Karpas-422 (cell line): ENCODE measurements at regions not wholly inside any gene's neighbourhood (a gene's known extent, or its start where the extent isn't known, plus 50 kb on each side); places are given as distances from the start of the nearest gene placed in this dataset.

Source experiments
- DNase-seq: peaks from one replicate; pipeline ENCODE4 v3.0.0-alpha.2; 2015
- H2AFZ ChIP-seq: fragments of 200-600 bp; sonication (generic); 2 replicates; pipeline ENCODE4 v1.6.1; 2014; ENCODE audit warnings: antibody characterized with exemption, low read length, mixed read lengths
- H3K27ac ChIP-seq: fragments of 200-600 bp; sonication (generic); 2 replicates; pipeline ENCODE4 v1.5.1; 2014; ENCODE audit warnings: mild to moderate bottlenecking, low read length, moderate library complexity
- H3K27me3 ChIP-seq: fragments of 200-600 bp; sonication (generic); 2 replicates; pipeline ENCODE4 v1.6.1; 2014; ENCODE audit warnings: low read length, mixed read lengths
- H3K36me3 ChIP-seq: fragments of 200-600 bp; sonication (generic); 2 replicates; pipeline ENCODE4 v1.6.1; 2014; ENCODE audit warnings: low read length, mixed read lengths; ENCODE audit not compliant: insufficient read depth
- H3K4me1 ChIP-seq: fragments of 200-600 bp; sonication (generic); 2 replicates; pipeline ENCODE4 v1.6.1; 2014; ENCODE audit warnings: mild to moderate bottlenecking, low read length, mixed read lengths
- H3K4me2 ChIP-seq: fragments of 200-600 bp; sonication (generic); 2 replicates; pipeline ENCODE4 v1.6.1; 2014; ENCODE audit warnings: low read length, low read depth, mild to moderate bottlenecking; ENCODE audit not compliant: poor library complexity, severe bottlenecking
- H3K4me3 ChIP-seq: fragments of 200-600 bp; sonication (generic); 2 replicates; pipeline ENCODE4 v1.5.1; 2014; ENCODE audit warnings: mild to moderate bottlenecking, antibody characterized with exemption, low read length, mixed read lengths
- H3K79me2 ChIP-seq: fragments of 200-600 bp; sonication (generic); 2 replicates; pipeline ENCODE4 v1.6.1; 2014; ENCODE audit warnings: mild to moderate bottlenecking, low read length, mixed read lengths
- H3K9ac ChIP-seq: fragments of 200-600 bp; sonication (generic); 2 replicates; pipeline ENCODE4 v1.6.0; 2014; ENCODE audit warnings: low read length
- H3K9me2 ChIP-seq: fragments of 200-600 bp; sonication (generic), shearing (Covaris generic); replicated peaks from 2 replicates; pipeline ENCODE4 v1.6.0; 2014; ENCODE audit warnings: mild to moderate bottlenecking, low read length, moderate library complexity; ENCODE audit not compliant: insufficient read depth
- H3K9me3 ChIP-seq: fragments of 300-700, 200-600 bp; sonication (generic); 2 replicates; pipeline ENCODE4 v1.6.1; 2014; ENCODE audit warnings: low read length, mixed read lengths
- H4K20me1 ChIP-seq: fragments of 200-600 bp; sonication (generic); 2 replicates; pipeline ENCODE4 v1.6.1; 2014; ENCODE audit warnings: mild to moderate bottlenecking, antibody characterized with exemption, low read length, low read depth; ENCODE audit not compliant: insufficient read depth

DNA sequence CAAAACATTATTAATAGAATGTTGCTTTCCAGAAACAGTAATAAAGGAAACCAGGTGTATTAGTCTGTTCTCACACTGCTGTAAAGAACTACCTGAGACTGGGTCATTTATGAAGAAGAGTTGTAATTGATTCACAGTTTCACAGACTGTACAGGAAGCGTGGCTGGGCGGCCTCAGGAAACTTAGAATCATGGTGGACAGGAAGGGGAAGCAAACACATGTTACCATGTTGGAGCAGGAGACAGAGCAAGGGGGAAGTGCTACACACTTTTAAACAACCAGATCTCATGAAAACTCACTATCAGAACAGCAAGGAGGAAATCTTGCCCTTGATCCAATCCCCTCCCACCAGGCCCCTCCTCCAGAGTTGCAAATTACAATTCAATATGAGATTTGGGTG lies 815.8 kb downstream of the TRIML1 start:
- no peak for DNase-seq
- no peak overlapping the region for H2AFZ ChIP-seq
- no peak overlapping the region for H3K4me3 ChIP-seq

DNA sequence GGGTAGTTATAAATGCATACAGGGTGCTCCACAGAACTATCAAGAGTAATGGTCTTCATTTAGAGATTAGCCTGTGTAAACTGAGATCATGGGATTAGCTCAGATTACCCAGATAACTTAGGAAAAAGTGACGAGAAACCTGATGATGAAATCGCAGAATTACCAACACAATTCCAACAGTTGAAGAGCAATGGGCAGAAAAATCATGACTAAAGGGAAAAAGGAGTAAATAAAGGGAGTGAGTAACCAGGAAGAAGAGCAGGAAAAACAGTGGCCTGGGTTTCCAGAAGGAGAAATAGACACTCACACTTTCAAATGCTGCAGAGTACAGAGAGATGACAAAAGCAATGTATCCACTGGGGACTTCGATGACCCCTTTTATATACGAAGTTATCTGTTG lies 817.3 kb downstream of the TRIML1 start:
- H3K79me2 ChIP-seq, result no peaks in the 10 kb centered on the region
- no peaks in the 10 kb centered on the region for H4K20me1 ChIP-seq
- H3K9me2 ChIP-seq, result no peaks in the 10 kb centered on the region
- no peak overlapping the region for H3K9ac ChIP-seq
- peaks cover 8% of the 10 kb centered on the region for H3K4me1 ChIP-seq
- H3K27me3 ChIP-seq, result no peaks in the 10 kb centered on the region
- no peaks in the 10 kb centered on the region for H3K9me3 ChIP-seq
- no peak overlapping the region for H3K4me3 ChIP-seq
- no peak overlapping the region for H3K27ac ChIP-seq
- DNase-seq, result no peak
- no peaks in the 10 kb centered on the region for H3K36me3 ChIP-seq
- H3K4me2 ChIP-seq, result no peak overlapping the region
- H2AFZ ChIP-seq, result no peak overlapping the region

More for the DNA sequence above, 815.8 kb downstream of the TRIML1 start:
- no peaks in the 10 kb centered on the region for H3K27me3 ChIP-seq
- H3K36me3 ChIP-seq, result no peaks in the 10 kb centered on the region
- no peak overlapping the region for H3K4me2 ChIP-seq
- H3K9me3 ChIP-seq, result no peaks in the 10 kb centered on the region
- peaks cover 8% of the 10 kb centered on the region for H3K4me1 ChIP-seq
- H3K79me2 ChIP-seq, result no peaks in the 10 kb centered on the region
- no peak overlapping the region for H3K9ac ChIP-seq
- H3K27ac ChIP-seq, result no peak overlapping the region
- no peaks in the 10 kb centered on the region for H4K20me1 ChIP-seq
- H3K9me2 ChIP-seq, result no peaks in the 10 kb centered on the region

DNA sequence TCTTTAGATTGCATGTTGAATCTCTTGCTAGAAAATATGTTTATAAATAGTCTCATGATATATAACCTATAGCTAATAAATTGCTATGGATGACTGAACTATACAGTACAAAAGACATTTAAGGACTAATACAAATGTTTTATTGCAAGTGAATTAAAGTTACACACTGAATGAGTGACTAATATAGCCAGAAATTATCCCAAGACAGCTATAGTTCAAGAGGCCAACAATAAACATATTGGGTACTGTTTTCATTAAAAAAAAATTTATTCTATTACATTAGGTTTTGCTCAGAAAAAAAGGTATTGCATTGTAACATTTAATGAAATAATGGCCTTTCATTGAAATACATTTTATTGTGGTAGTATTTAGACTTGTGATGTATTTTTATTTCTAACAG lies 819.1 kb downstream of the TRIML1 start:
- H3K4me2 ChIP-seq, result no peak overlapping the region
- H3K27me3 ChIP-seq, result no peaks in the 10 kb centered on the region

DNA sequence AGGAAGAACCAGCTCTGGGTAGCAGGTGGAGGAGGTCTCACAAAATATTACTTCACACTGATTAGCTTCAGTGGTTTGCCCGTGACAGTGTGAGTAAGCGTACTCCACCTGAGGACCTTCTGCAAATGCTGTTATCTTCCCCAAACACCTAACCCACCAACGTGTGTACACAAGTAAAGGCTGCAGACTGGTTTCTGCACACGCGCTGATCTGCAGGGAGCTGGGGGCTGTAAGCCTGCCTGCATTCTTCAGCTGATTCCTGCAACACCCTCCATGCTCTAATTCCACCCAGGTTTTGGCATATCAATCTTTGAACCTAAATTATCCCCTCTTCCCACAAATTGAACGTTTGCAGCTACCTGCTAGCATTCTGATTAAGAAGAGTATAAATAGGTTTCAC lies 820.2 kb downstream of the TRIML1 start:
- H3K4me1 ChIP-seq, result peaks cover 8% of the 10 kb centered on the region
- no peak overlapping the region for H3K27ac ChIP-seq
- H3K9me3 ChIP-seq, result no peaks in the 10 kb centered on the region
- no peaks in the 10 kb centered on the region for H3K79me2 ChIP-seq
- no peaks in the 10 kb centered on the region for H4K20me1 ChIP-seq
- no peak overlapping the region for H3K9ac ChIP-seq
- H3K9me2 ChIP-seq, result no peaks in the 10 kb centered on the region
- H3K4me2 ChIP-seq, result no peak overlapping the region
- no peaks in the 10 kb centered on the region for H3K36me3 ChIP-seq
- no peak overlapping the region for H2AFZ ChIP-seq
- H3K27me3 ChIP-seq, result no peaks in the 10 kb centered on the region
- H3K4me3 ChIP-seq, result no peak overlapping the region
- DNase-seq, result no peak

More for the DNA sequence above, 819.1 kb downstream of the TRIML1 start:
- Histone ChIP-seq H3K9ac (no peak overlapping the region), H3K27ac (no peak overlapping the region), H3K79me2 (no peaks in the 10 kb centered on the region), H3K9me2 (no peaks in the 10 kb centered on the region), H2AFZ (no peak overlapping the region), H3K4me1 (peaks cover 8% of the 10 kb centered on the region), H3K4me3 (no peak overlapping the region), H4K20me1 (no peaks in the 10 kb centered on the region), H3K9me3 (no peaks in the 10 kb centered on the region), H3K36me3 (no peaks in the 10 kb centered on the region)
- DNase-seq, result no peak

DNA sequence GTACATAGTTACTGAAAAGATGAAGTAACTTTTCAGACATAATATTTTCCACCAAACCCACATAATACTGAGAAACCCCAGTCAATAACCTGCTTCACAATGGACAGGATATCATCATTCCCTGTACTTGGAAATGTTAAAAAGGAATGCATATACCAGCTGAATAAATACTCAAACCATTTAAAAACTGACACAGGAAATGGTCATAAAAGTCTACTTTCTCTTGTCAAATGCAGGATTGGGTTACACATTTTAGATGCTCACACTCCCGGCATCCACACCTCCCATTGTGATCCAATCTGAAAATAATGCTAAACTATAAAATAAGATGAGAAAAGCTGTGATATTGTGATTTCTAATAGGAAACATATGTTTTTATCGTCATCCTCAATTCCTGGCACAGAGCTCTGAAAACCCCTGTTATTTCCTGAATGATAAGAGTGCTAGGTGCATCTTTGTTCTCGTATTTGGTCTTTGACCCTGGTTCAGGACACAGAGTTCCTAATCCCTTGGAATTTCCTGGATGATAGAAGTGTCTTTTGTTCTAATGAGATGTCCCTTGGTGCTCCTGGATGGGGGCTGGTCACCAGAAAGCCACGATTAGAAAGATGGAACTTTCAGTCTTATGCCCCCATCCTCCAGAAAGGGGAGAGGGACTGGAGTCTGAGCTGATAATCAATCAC lies 821.3 kb downstream of the TRIML1 start:
- no peaks in the 10 kb centered on the region for H3K79me2 ChIP-seq

DNA sequence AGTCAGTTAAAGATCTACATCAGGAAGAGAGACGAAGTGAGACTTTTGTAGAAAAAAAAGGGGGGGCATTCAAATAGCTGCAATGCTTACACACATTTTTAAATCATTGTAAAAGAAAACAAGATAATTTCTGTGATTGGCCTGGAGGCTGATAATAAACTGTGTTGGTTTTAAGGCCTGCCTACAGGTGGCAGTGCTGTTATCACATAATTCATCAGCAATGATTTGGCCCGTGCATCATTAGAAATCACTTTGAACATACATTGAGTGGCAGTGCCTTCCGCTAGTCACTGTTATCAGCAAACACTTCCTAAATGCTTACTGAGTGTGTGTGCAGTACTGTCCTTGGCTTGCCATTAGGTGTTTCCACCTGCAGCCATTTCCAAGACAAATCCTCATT lies 831.9 kb downstream of the TRIML1 start:
- H2AFZ ChIP-seq, result no peak overlapping the region
- peak; percentile 81 for DNase-seq
- H3K27me3 ChIP-seq, result no peaks in the 10 kb centered on the region
- peaks cover 20% of the 10 kb centered on the region for H3K4me1 ChIP-seq
- no peak overlapping the region for H3K4me2 ChIP-seq
- H3K36me3 ChIP-seq, result no peaks in the 10 kb centered on the region
- no peaks in the 10 kb centered on the region for H3K79me2 ChIP-seq
- H4K20me1 ChIP-seq, result no peaks in the 10 kb centered on the region
- H3K9me3 ChIP-seq, result no peaks in the 10 kb centered on the region
- H3K9ac ChIP-seq, result no peak overlapping the region
- H3K9me2 ChIP-seq, result no peaks in the 10 kb centered on the region
- no peak overlapping the region for H3K4me3 ChIP-seq
- no peak overlapping the region for H3K27ac ChIP-seq

More for the DNA sequence above, 821.3 kb downstream of the TRIML1 start:
- no peaks in the 10 kb centered on the region for H3K9me2 ChIP-seq
- no peak overlapping the region for H3K4me2 ChIP-seq
- H3K27ac ChIP-seq, result no peak overlapping the region
- H3K27me3 ChIP-seq, result no peaks in the 10 kb centered on the region
- no peak overlapping the region for H2AFZ ChIP-seq
- peaks cover 8% of the 10 kb centered on the region for H3K4me1 ChIP-seq
- no peak overlapping the region for H3K9ac ChIP-seq
- no peaks in the 10 kb centered on the region for H4K20me1 ChIP-seq
- no peak overlapping the region for H3K4me3 ChIP-seq
- no peak for DNase-seq
- H3K36me3 ChIP-seq, result no peaks in the 10 kb centered on the region
- no peaks in the 10 kb centered on the region for H3K9me3 ChIP-seq

DNA sequence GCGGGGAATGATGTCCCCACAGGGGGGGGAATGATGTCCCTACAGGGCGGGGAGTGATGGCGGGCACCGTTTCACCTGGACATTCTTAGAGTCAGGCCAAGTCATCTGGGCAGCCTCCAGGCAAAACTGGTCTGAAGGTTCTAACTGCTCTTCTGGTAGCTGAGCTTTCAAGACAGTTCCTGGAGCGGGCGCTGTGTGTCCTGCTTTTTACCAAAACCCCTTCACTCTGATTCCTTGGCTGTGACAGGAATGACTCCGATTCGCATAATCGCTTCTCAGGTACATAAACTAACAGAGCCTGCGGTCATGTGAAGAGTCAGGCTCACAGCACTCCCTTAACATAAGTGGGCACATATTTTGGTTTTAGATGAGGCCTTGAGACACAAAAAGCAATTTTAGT lies 836.0 kb downstream of the TRIML1 start:
- Histone ChIP-seq H4K20me1 (no peaks in the 10 kb centered on the region), H3K9ac (peak overlapping the region; percentile 67), H3K4me1 (peaks cover 58% of the 10 kb centered on the region), H3K36me3 (no peaks in the 10 kb centered on the region), H3K79me2 (no peaks in the 10 kb centered on the region), H3K4me3 (peak overlapping the region; percentile 40; the same call in 1 of the 2 replicates), H3K9me2 (no peaks in the 10 kb centered on the region), H3K4me2 (peak overlapping the region; percentile 66), H3K9me3 (no peaks in the 10 kb centered on the region), H3K27me3 (no peaks in the 10 kb centered on the region), H3K27ac (peak overlapping the region; percentile 99), H2AFZ (no peak overlapping the region)
- peak; percentile 65 for DNase-seq

DNA sequence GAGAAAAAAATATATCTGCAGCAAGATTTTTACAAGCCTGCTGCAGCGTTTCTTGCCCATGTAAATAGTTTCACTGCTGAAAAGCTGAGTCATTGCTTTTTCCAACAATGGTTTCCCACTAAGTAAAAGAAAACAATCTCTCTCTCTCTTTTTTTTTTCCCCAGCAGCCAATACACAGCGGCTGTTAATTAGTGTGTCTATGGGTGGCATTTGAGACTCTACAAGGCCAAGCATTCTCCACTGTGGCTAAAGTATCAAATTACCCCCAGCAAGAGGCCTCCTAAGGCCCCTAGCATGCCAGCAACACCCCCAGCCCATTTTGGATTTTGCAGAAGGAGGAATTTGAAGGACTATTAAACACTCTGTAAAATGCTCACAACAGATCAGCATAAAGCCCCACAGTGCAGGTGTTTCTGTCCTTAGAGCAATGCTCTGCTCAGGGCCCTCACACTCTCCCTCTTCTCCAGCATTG lies 837.4 kb downstream of the TRIML1 start:
- no peaks in the 10 kb centered on the region for H3K79me2 ChIP-seq
- H3K4me2 ChIP-seq, result peak overlapping the region; percentile 66
- peaks cover 68% of the 10 kb centered on the region for H3K4me1 ChIP-seq
- H4K20me1 ChIP-seq, result no peaks in the 10 kb centered on the region
- peak overlapping the region; percentile 67 for H3K9ac ChIP-seq
- H3K9me3 ChIP-seq, result no peaks in the 10 kb centered on the region
- peak overlapping the region; percentile 99 for H3K27ac ChIP-seq
- peak overlapping the region; percentile 44; the same call in 1 of the 2 replicates for H3K4me3 ChIP-seq
- H3K9me2 ChIP-seq, result no peaks in the 10 kb centered on the region
- H2AFZ ChIP-seq, result no peak overlapping the region
- H3K27me3 ChIP-seq, result no peaks in the 10 kb centered on the region
- peak; percentile 62 for DNase-seq
- H3K36me3 ChIP-seq, result no peaks in the 10 kb centered on the region
